ENCODE measurements at regions not wholly inside any gene's neighbourhood (a gene's known extent, or its start where the extent isn't known, plus 50 kb on each side); places are given as distances from the start of the nearest gene placed in this dataset.

GRCh38 chr2:215499331-215499730 is 63.5 kb upstream of the FN1 start:
- TF ChIP-seq YY1 (IDR thresholded peaks at IDR 0.05; ENCODE audit: low read depth, low read length) = no peak
- TF ChIP-seq MTA2 (IDR thresholded peaks at IDR 0.05; ENCODE audit: low read depth) = no peak
- no peak for TF ChIP-seq USF2 (IDR thresholded peaks at IDR 0.05; ENCODE audit: borderline replicate concordance, low read depth, low read length)
- TF ChIP-seq PBX3 (IDR thresholded peaks at IDR 0.05; ENCODE audit: insufficient replicate concordance, low read depth, low read length) = no peak
- TF ChIP-seq FOXK2 (IDR thresholded peaks at IDR 0.05) = no peak
- no peak for TF ChIP-seq ZBTB33 (IDR thresholded peaks at IDR 0.05)
- TF ChIP-seq EZH2 (IDR thresholded peaks at IDR 0.05; ENCODE audit: borderline replicate concordance, control insufficient read depth, low read depth, low read length) = no peak
